ENCODE measurements at regions not wholly inside any gene's neighbourhood (a gene's known extent, or its start where the extent isn't known, plus 50 kb on each side); places are given as distances from the start of the nearest gene placed in this dataset.

- no peak for DNase-seq
- H2AFZ ChIP-seq (ENCODE audit: insufficient read depth, low read length, poor library complexity), result no peak overlapping the region
These were observed 62.9 kb upstream of the FAM180A start for GRCh38 chr7:135811506-135811905.

GRCh38 chr7:135808206-135808605 is 59.6 kb upstream of the FAM180A start:
- no peak for DNase-seq
- H4K12ac ChIP-seq (ENCODE audit: low read depth, low read length), result no peak overlapping the region
- H3K18ac ChIP-seq (ENCODE audit: low read length), result no peak overlapping the region
- H3K36me3 ChIP-seq (ENCODE audit: control insufficient read depth in 1 of 2, insufficient read depth in 2 of 2, low read length in 2 of 2), result no peaks in the 10 kb centered on the region
- no peaks in the 10 kb centered on the region for H3K79me2 ChIP-seq (ENCODE audit: control insufficient read depth, insufficient read depth, low read length, poor library complexity)
- no peak overlapping the region for H3K9ac ChIP-seq (ENCODE audit: low read length)
- H3K14ac ChIP-seq (ENCODE audit: low read length), result no peak overlapping the region
- no peaks in the 10 kb centered on the region for H3K27me3 ChIP-seq (ENCODE audit: insufficient read depth, low read length)
- no peak overlapping the region for H2BK120ac ChIP-seq (ENCODE audit: insufficient read depth, low read length, poor library complexity)
- H3K4me1 ChIP-seq (ENCODE audit: control insufficient read depth in 1 of 2, insufficient read depth in 2 of 2, low read length in 2 of 2), result no peaks in the 10 kb centered on the region
- H3K4me3 ChIP-seq (ENCODE audit: low read depth, low read length), result no peak overlapping the region
- no peak overlapping the region for H4K8ac ChIP-seq (ENCODE audit: low read depth, low read length)
- no peak overlapping the region for H4K91ac ChIP-seq (ENCODE audit: low read depth, low read length)
- no peak overlapping the region for H2BK12ac ChIP-seq (ENCODE audit: low read length)
- H2BK5ac ChIP-seq (ENCODE audit: low read depth, low read length, poor library complexity), result no peak overlapping the region
- no CpG with 5 or more reads among the region's 4 CpGs for WGBS (ENCODE audit: extremely low coverage, insufficient coverage, insufficient read length)
- H3K9me3 ChIP-seq (ENCODE audit: insufficient read depth, low read depth, low read length), result no peaks in the 10 kb centered on the region
- no peaks in the 10 kb centered on the region for H3K79me1 ChIP-seq (ENCODE audit: low read length)
- H3K4me2 ChIP-seq (ENCODE audit: low read length), result no peak overlapping the region
- no peak overlapping the region for H2AK5ac ChIP-seq (ENCODE audit: low read length)
- H2AFZ ChIP-seq (ENCODE audit: insufficient read depth, low read length, poor library complexity), result no peak overlapping the region
- no peak overlapping the region for H3K23ac ChIP-seq (ENCODE audit: low read length)
- no peak overlapping the region for H3K27ac ChIP-seq (ENCODE audit: low read depth, low read length)
- no peak overlapping the region for H3K4ac ChIP-seq (ENCODE audit: low read depth, low read length)

More at GRCh38 chr7:135811506-135811905, 62.9 kb upstream of the FAM180A start:
- Histone ChIP-seq H3K27me3 (ENCODE audit: insufficient read depth, low read length) (no peaks in the 10 kb centered on the region), H3K79me2 (ENCODE audit: control insufficient read depth, insufficient read depth, low read length, poor library complexity) (no peaks in the 10 kb centered on the region), H3K27ac (ENCODE audit: low read depth, low read length) (no peak overlapping the region), H3K4me2 (ENCODE audit: low read length) (no peak overlapping the region), H2BK12ac (ENCODE audit: low read length) (no peak overlapping the region), H3K9ac (ENCODE audit: low read length) (no peak overlapping the region), H3K18ac (ENCODE audit: low read length) (no peak overlapping the region), H3K79me1 (ENCODE audit: low read length) (no peaks in the 10 kb centered on the region), H4K8ac (ENCODE audit: low read depth, low read length) (no peak overlapping the region), H3K9me3 (ENCODE audit: insufficient read depth, low read depth, low read length) (peaks cover 3% of the 10 kb centered on the region), H3K4ac (ENCODE audit: low read depth, low read length) (no peak overlapping the region), H4K12ac (ENCODE audit: low read depth, low read length) (no peak overlapping the region), H2AK5ac (ENCODE audit: low read length) (no peak overlapping the region), H4K91ac (ENCODE audit: low read depth, low read length) (no peak overlapping the region), H2BK120ac (ENCODE audit: insufficient read depth, low read length, poor library complexity) (no peak overlapping the region), H3K36me3 (ENCODE audit: control insufficient read depth in 1 of 2, insufficient read depth in 2 of 2, low read length in 2 of 2) (no peaks in the 10 kb centered on the region), H3K4me1 (ENCODE audit: control insufficient read depth in 1 of 2, insufficient read depth in 2 of 2, low read length in 2 of 2) (no peaks in the 10 kb centered on the region), H3K23ac (ENCODE audit: low read length) (no peak overlapping the region), H3K4me3 (ENCODE audit: low read depth, low read length) (no peak overlapping the region), H2BK5ac (ENCODE audit: low read depth, low read length, poor library complexity) (no peak overlapping the region), H3K14ac (ENCODE audit: low read length) (no peak overlapping the region)

DNA sequence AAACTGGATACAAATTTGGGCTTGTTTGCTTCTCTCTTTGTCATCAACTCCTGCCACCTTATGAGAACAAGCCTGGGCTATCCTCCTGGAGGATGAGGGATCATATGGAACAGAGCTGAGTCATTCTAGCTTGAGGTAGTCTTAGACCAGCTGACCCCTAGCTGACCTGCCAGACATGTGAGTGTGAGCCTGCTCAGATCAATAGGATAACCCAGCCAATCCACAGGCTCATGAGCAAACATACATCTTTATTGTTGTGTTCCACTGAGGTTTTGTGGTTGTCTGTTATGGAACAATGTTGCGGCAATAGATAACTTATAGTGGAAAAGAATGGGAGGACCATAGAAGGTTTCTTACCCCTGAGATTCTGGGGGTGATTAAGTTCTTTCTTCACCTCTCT is 54.5 kb upstream of the FAM180A start:
- H3K27ac ChIP-seq (ENCODE audit: low read depth, low read length), result no peak overlapping the region
- H3K18ac ChIP-seq (ENCODE audit: low read length), result no peak overlapping the region
- no peaks in the 10 kb centered on the region for H3K79me2 ChIP-seq (ENCODE audit: control insufficient read depth, insufficient read depth, low read length, poor library complexity)
- H3K4me3 ChIP-seq (ENCODE audit: low read depth, low read length), result no peak overlapping the region
- H3K4me1 ChIP-seq (ENCODE audit: control insufficient read depth in 1 of 2, insufficient read depth in 2 of 2, low read length in 2 of 2), result peaks cover 0 to 3% of the 10 kb centered on the region in 2 experiments
- H3K14ac ChIP-seq (ENCODE audit: low read length), result no peak overlapping the region
- no peaks in the 10 kb centered on the region for H3K9me3 ChIP-seq (ENCODE audit: insufficient read depth, low read depth, low read length)
- H2BK12ac ChIP-seq (ENCODE audit: low read length), result no peak overlapping the region
- H2AK5ac ChIP-seq (ENCODE audit: low read length), result no peak overlapping the region
- no peak overlapping the region for H2BK5ac ChIP-seq (ENCODE audit: low read depth, low read length, poor library complexity)
- H3K36me3 ChIP-seq (ENCODE audit: control insufficient read depth in 1 of 2, insufficient read depth in 2 of 2, low read length in 2 of 2), result no peaks in the 10 kb centered on the region
- H2AFZ ChIP-seq (ENCODE audit: insufficient read depth, low read length, poor library complexity), result no peak overlapping the region
- H3K4me2 ChIP-seq (ENCODE audit: low read length), result no peak overlapping the region
- H4K91ac ChIP-seq (ENCODE audit: low read depth, low read length), result no peak overlapping the region
- peaks cover 4% of the 10 kb centered on the region for H3K79me1 ChIP-seq (ENCODE audit: low read length)
- H4K8ac ChIP-seq (ENCODE audit: low read depth, low read length), result no peak overlapping the region
- H3K27me3 ChIP-seq (ENCODE audit: insufficient read depth, low read length), result no peaks in the 10 kb centered on the region
- no peak overlapping the region for H2BK120ac ChIP-seq (ENCODE audit: insufficient read depth, low read length, poor library complexity)
- H3K9ac ChIP-seq (ENCODE audit: low read length), result no peak overlapping the region
- H3K23ac ChIP-seq (ENCODE audit: low read length), result no peak overlapping the region
- H3K4ac ChIP-seq (ENCODE audit: low read depth, low read length), result no peak overlapping the region
- no peak for DNase-seq
- no peak overlapping the region for H4K12ac ChIP-seq (ENCODE audit: low read depth, low read length)
- no CpG with 5 or more reads among the region's 1 CpG for WGBS (ENCODE audit: extremely low coverage, insufficient coverage, insufficient read length)

- no peak overlapping the region for H2BK12ac ChIP-seq (ENCODE audit: low read length)
- no peak for DNase-seq
- H3K4ac ChIP-seq (ENCODE audit: low read depth, low read length), result no peak overlapping the region
- no peak overlapping the region for H4K91ac ChIP-seq (ENCODE audit: low read depth, low read length)
- no peak overlapping the region for H2AK5ac ChIP-seq (ENCODE audit: low read length)
- no peaks in the 10 kb centered on the region for H3K36me3 ChIP-seq (ENCODE audit: control insufficient read depth in 1 of 2, insufficient read depth in 2 of 2, low read length in 2 of 2)
- H2AFZ ChIP-seq (ENCODE audit: insufficient read depth, low read length, poor library complexity), result no peak overlapping the region
- H3K14ac ChIP-seq (ENCODE audit: low read length), result no peak overlapping the region
- H2BK5ac ChIP-seq (ENCODE audit: low read depth, low read length, poor library complexity), result no peak overlapping the region
- no peak overlapping the region for H3K27ac ChIP-seq (ENCODE audit: low read depth, low read length)
- H3K27me3 ChIP-seq (ENCODE audit: insufficient read depth, low read length), result no peaks in the 10 kb centered on the region
- no peak overlapping the region for H3K4me2 ChIP-seq (ENCODE audit: low read length)
- no peak overlapping the region for H4K8ac ChIP-seq (ENCODE audit: low read depth, low read length)
- no peaks in the 10 kb centered on the region for H3K9me3 ChIP-seq (ENCODE audit: insufficient read depth, low read depth, low read length)
- WGBS (ENCODE audit: extremely low coverage, insufficient coverage, insufficient read length), result no CpG with 5 or more reads among the region's 3 CpGs
- H3K23ac ChIP-seq (ENCODE audit: low read length), result no peak overlapping the region
- no peak overlapping the region for H3K4me3 ChIP-seq (ENCODE audit: low read depth, low read length)
- no peak overlapping the region for H3K9ac ChIP-seq (ENCODE audit: low read length)
- no peak overlapping the region for H4K12ac ChIP-seq (ENCODE audit: low read depth, low read length)
- H3K79me2 ChIP-seq (ENCODE audit: control insufficient read depth, insufficient read depth, low read length, poor library complexity), result no peaks in the 10 kb centered on the region
- H3K4me1 ChIP-seq (ENCODE audit: control insufficient read depth in 1 of 2, insufficient read depth in 2 of 2, low read length in 2 of 2), result peaks cover 0 to 3% of the 10 kb centered on the region in 2 experiments
- peaks cover 5% of the 10 kb centered on the region for H3K79me1 ChIP-seq (ENCODE audit: low read length)
- H3K18ac ChIP-seq (ENCODE audit: low read length), result no peak overlapping the region
- no peak overlapping the region for H2BK120ac ChIP-seq (ENCODE audit: insufficient read depth, low read length, poor library complexity)
These were observed 54.1 kb upstream of the FAM180A start for GRCh38 chr7:135802697-135803096.

All from trophoblast cell (in vitro differentiated cells and primary cell).